CD14-positive monocyte (primary cell): ENCODE measurements at regions not wholly inside any gene's neighbourhood (a gene's known extent, or its start where the extent isn't known, plus 50 kb on each side); places are given as distances from the start of the nearest gene placed in this dataset.

Experiments used
- DNase-seq, 3 donors: peaks; one replicate each; pipeline ENCODE4 v3.0.0-alpha.2; 2011 to 2022
- H2AFZ ChIP-seq: 2 replicates; pipeline ENCODE4 v1.6.0; 2012; ENCODE audit warnings: mild to moderate bottlenecking, low read depth, low read length, inconsistent platforms; ENCODE audit not compliant: insufficient read depth, poor library complexity, severe bottlenecking
- H3K27ac ChIP-seq, 2 donors: 1 replicate in 1 of 2; 2 replicates in 1 of 2; pipeline ENCODE4 v1.5.1; 2012 to 2013; ENCODE audit warnings: low read length in 2 of 2, control low read depth in 1 of 2, inconsistent platforms in 1 of 2, low read depth in 1 of 2, mild to moderate bottlenecking in 1 of 2
- H3K27me3 ChIP-seq, 2 donors: one replicate each; pipeline versions ENCODE4 v1.6.0 to v1.6.1; 2011 to 2013; ENCODE audit warnings: low read length in 2 of 2; ENCODE audit not compliant: control insufficient read depth in 2 of 2, insufficient read depth in 2 of 2
- H3K36me3 ChIP-seq, 2 donors: replicated peaks in 1 of 2; 1 replicate in 1 of 2; 2 replicates in 1 of 2; pipeline versions ENCODE4 v1.5.1 to v1.6.1; 2012 to 2013; ENCODE audit warnings: low read length in 2 of 2, control low read depth in 1 of 2, inconsistent platforms in 1 of 2, mild to moderate bottlenecking in 1 of 2; ENCODE audit not compliant: insufficient read depth in 2 of 2, control insufficient read depth in 1 of 2
- H3K4me1 ChIP-seq, 2 donors: 1 replicate in 1 of 2; 2 replicates in 1 of 2; pipeline versions ENCODE4 v1.5.1 to v1.6.1; 2012 to 2013; ENCODE audit warnings: low read length in 2 of 2, control low read depth in 1 of 2, inconsistent platforms in 1 of 2, mild to moderate bottlenecking in 1 of 2, moderate library complexity in 1 of 2; ENCODE audit not compliant: insufficient read depth in 2 of 2, control insufficient read depth in 1 of 2
- H3K4me2 ChIP-seq: replicated peaks from 2 replicates; pipeline ENCODE3; 2012; ENCODE audit warnings: low read length, moderate library complexity, mild to moderate bottlenecking; ENCODE audit not compliant: poor library complexity, severe bottlenecking; ENCODE audit errors: extremely low read depth
- H3K4me3 ChIP-seq, 3 experiments: fragments of 200-600 bp in 1 of 3; sonication (generic) in 1 of 3; replicated peaks in 1 of 3; 1 replicate in 2 of 3; 2 replicates in 1 of 3; pipeline ENCODE4 v1.5.1; 2011 to 2013; ENCODE audit warnings: low read length in 3 of 3, mild to moderate bottlenecking in 3 of 3, control low read depth in 2 of 3, low read depth in 2 of 3, inconsistent platforms in 1 of 3, moderate library complexity in 1 of 3
- H3K79me2 ChIP-seq: 2 replicates; pipeline ENCODE4 v1.6.0; 2012; ENCODE audit warnings: mild to moderate bottlenecking, control low read depth, inconsistent platforms, low read length, moderate library complexity; ENCODE audit not compliant: insufficient read depth
- H3K9ac ChIP-seq: 2 replicates; pipeline ENCODE4 v1.6.0; 2017; ENCODE audit warnings: low read length, mild to moderate bottlenecking; ENCODE audit not compliant: insufficient read depth, poor library complexity, severe bottlenecking
- H3K9me3 ChIP-seq, 2 donors: replicated peaks in 1 of 2; 1 replicate in 1 of 2; 2 replicates in 1 of 2; pipeline versions ENCODE4 v1.5.1 to v1.6.1; 2012 to 2013; ENCODE audit warnings: low read length in 2 of 2, control low read depth in 1 of 2; ENCODE audit not compliant: control insufficient read depth in 1 of 2, insufficient read depth in 1 of 2
- H4K20me1 ChIP-seq: 2 replicates; pipeline ENCODE4 v1.6.0; 2012; ENCODE audit warnings: mild to moderate bottlenecking, low read length, control low read depth, moderate library complexity; ENCODE audit not compliant: insufficient read depth
- H3K27ac Mint-ChIP-seq, 7 donors: one replicate each; pipeline ENCODE4 v1.8.0; 2020; ENCODE audit warnings: mild to moderate bottlenecking in 7 of 7, mixed read lengths in 7 of 7, moderate library complexity in 6 of 7, inconsistent platforms in 2 of 7
- H3K27me3 Mint-ChIP-seq, 3 donors: one replicate each; pipeline ENCODE4 v1.8.0; 2021 to 2022; ENCODE audit warnings: low read depth in 3 of 3, mild to moderate bottlenecking in 3 of 3, mixed read lengths in 3 of 3, moderate library complexity in 3 of 3, inconsistent platforms in 1 of 3
- H3K36me3 Mint-ChIP-seq, 2 donors: one replicate each; pipeline ENCODE4 v1.8.0; 2020; ENCODE audit warnings: mixed read lengths in 2 of 2, inconsistent platforms in 1 of 2, mild to moderate bottlenecking in 1 of 2
- H3K4me1 Mint-ChIP-seq: one replicate; pipeline ENCODE4 v1.8.0; 2020; ENCODE audit warnings: mild to moderate bottlenecking, mixed read lengths
- H3K4me3 Mint-ChIP-seq, 2 donors: one replicate each; pipeline ENCODE4 v1.8.0; 2020; ENCODE audit warnings: mild to moderate bottlenecking in 2 of 2, mixed read lengths in 2 of 2, moderate library complexity in 1 of 2
- H3K9me3 Mint-ChIP-seq, 7 donors: one replicate each; pipeline ENCODE4 v1.8.0; 2020 to 2022; ENCODE audit warnings: mixed read lengths in 7 of 7, mild to moderate bottlenecking in 6 of 7, moderate library complexity in 6 of 7, inconsistent platforms in 2 of 7
- CTCF ChIP-seq: fragments of 200-600 bp; IDR thresholded peaks from one replicate; pipeline ENCODE4 v1.8.0; 2022; ENCODE audit warnings: antibody characterized with exemption, mild to moderate bottlenecking
- WGBS: methylation state at CpG from one replicate; pipeline ENCODE4 v1.1.5; 2013; ENCODE audit warnings: missing lambda C conversion rate; ENCODE audit not compliant: insufficient coverage; 5-methylcytosine and 5-hydroxymethylcytosine counted together
- intact Hi-C, 2 donors: fragments of 100-400 bp; cut with micrococcal nuclease; formaldehyde crosslinking; loops; one replicate each; pipeline versions ENCODE4 v1.15.0 to v1.15.1; 2023

- 91% methylated on average over 19 of the region's 21 CpGs for WGBS
- peaks cover 7 to 8% of the 10 kb centered on the region in 2 donors for H3K9me3 ChIP-seq
- Mint-ChIP-seq H3K9me3 (peaks cover 0 to 11% (median 2%) of the 10 kb centered on the region in 7 donors), H3K27me3 (peaks cover 0 to 5% (median 3%) of the 10 kb centered on the region in 3 donors), H3K36me3 (no peaks in the 10 kb centered on the region), H3K4me1 (no peaks in the 10 kb centered on the region), H3K4me3 (no peak overlapping the region), H3K27ac (no peak overlapping the region)
- no peak overlapping the region for H2AFZ ChIP-seq
- no peaks in the 10 kb centered on the region for H3K79me2 ChIP-seq
- TF ChIP-seq CTCF, result no peak
- intact Hi-C loops, result no loop called here
- H3K9ac ChIP-seq, result no peak overlapping the region
- no peak overlapping the region for H3K4me3 ChIP-seq
- no peaks in the 10 kb centered on the region for H3K27me3 ChIP-seq
- H4K20me1 ChIP-seq, result no peaks in the 10 kb centered on the region
- H3K4me2 ChIP-seq, result no peak overlapping the region
- DNase-seq, result no peak
- H3K27ac ChIP-seq, result no peak overlapping the region
- H3K36me3 ChIP-seq, result no peaks in the 10 kb centered on the region
- H3K4me1 ChIP-seq, result no peaks in the 10 kb centered on the region
These were observed 90.8 kb upstream of the IRX4 start for GRCh38 chr5:1973391-1974013.

- intact Hi-C loops, result no loop called here
- Mint-ChIP-seq H3K36me3 (no peaks in the 10 kb centered on the region), H3K27me3 (peaks cover 0 to 7% (median 3%) of the 10 kb centered on the region in 3 donors), H3K27ac (peak overlapping the region in 1 of 7 donors; percentile 57), H3K4me3 (no peak overlapping the region), H3K9me3 (peaks cover 0 to 8% (median 2%) of the 10 kb centered on the region in 7 donors), H3K4me1 (no peaks in the 10 kb centered on the region)
- no peaks in the 10 kb centered on the region for H3K36me3 ChIP-seq
- H2AFZ ChIP-seq, result no peak overlapping the region
- H3K27ac ChIP-seq, result no peak overlapping the region
- H3K79me2 ChIP-seq, result no peaks in the 10 kb centered on the region
- no peak overlapping the region for H3K4me3 ChIP-seq
- no peaks in the 10 kb centered on the region for H3K27me3 ChIP-seq
- no peaks in the 10 kb centered on the region for H4K20me1 ChIP-seq
- WGBS, result 90% methylated on average over 5 of the region's 13 CpGs
- H3K4me2 ChIP-seq, result no peak overlapping the region
- H3K4me1 ChIP-seq, result no peaks in the 10 kb centered on the region
- no peak overlapping the region for H3K9ac ChIP-seq
- no peak for DNase-seq
- peaks cover 2 to 6% of the 10 kb centered on the region in 2 donors for H3K9me3 ChIP-seq
- no peak for TF ChIP-seq CTCF
These were observed 89.2 kb upstream of the IRX4 start for GRCh38 chr5:1971944-1972343.
